ENCODE measurements at regions not wholly inside any gene's neighbourhood (a gene's known extent, or its start where the extent isn't known, plus 50 kb on each side); places are given as distances from the start of the nearest gene placed in this dataset.

DNA sequence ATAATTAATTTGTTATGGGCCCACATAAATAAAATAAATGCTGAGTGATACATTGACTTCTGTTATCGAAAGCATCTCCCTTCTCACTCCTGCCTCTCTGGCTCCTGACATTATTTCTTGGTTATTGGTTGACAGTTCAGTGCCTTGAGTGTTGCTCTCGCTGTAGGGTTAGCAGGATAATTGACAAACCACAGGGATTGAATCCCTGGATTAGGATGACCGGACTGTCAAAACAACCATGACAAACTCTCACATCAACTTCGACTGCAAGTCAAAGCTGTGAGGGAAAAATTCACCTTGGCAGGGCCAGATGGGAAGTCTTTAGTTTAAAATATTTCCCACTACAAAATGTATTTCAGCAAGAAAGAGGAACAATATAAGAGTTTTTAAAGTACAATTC lies 245.4 kb upstream of the TFAP2D start:
- H3K27me3 ChIP-seq (ENCODE audit: control insufficient read depth in 2 of 2, insufficient read depth in 2 of 2, low read length in 2 of 2) = no peaks in the 10 kb centered on the region
- H3K4me2 ChIP-seq (replicated peaks; ENCODE audit: extremely low read depth, low read length, poor library complexity, severe bottlenecking) = no peak overlapping the region
- no peaks in the 10 kb centered on the region for H3K27me3 Mint-ChIP-seq (ENCODE audit: low read depth in 3 of 3)
- no peak for TF ChIP-seq CTCF (IDR thresholded peaks at IDR 0.05)
- H2AFZ ChIP-seq (ENCODE audit: insufficient read depth, low read depth, low read length, poor library complexity, severe bottlenecking) = no peak overlapping the region
- no peaks in the 10 kb centered on the region for H4K20me1 ChIP-seq (ENCODE audit: insufficient read depth, low read length)
- no peaks in the 10 kb centered on the region for H3K4me1 Mint-ChIP-seq
- H3K36me3 ChIP-seq (replicated peaks in 1 of 2; ENCODE audit: control insufficient read depth in 1 of 2, insufficient read depth in 2 of 2, low read length in 2 of 2) = no peaks in the 10 kb centered on the region
- intact Hi-C loops (cut with micrococcal nuclease) = no loop called here
- H3K27ac ChIP-seq (ENCODE audit: low read depth in 1 of 2, low read length in 2 of 2) = no peak overlapping the region
- H3K9me3 ChIP-seq (replicated peaks in 1 of 2; ENCODE audit: control insufficient read depth in 1 of 2, insufficient read depth in 1 of 2, low read length in 2 of 2) = peaks cover 0 to 3% of the 10 kb centered on the region in 2 donors
- no peaks in the 10 kb centered on the region for H3K4me1 ChIP-seq (ENCODE audit: control insufficient read depth in 1 of 2, insufficient read depth in 2 of 2, low read length in 2 of 2)
- H3K4me3 ChIP-seq (replicated peaks in 1 of 3; ENCODE audit: low read depth in 2 of 3, low read length in 3 of 3) = no peak overlapping the region
- no peaks in the 10 kb centered on the region for H3K36me3 Mint-ChIP-seq
- H3K27ac Mint-ChIP-seq = no peak overlapping the region
- H3K9ac ChIP-seq (ENCODE audit: insufficient read depth, low read length, poor library complexity, severe bottlenecking) = no peak overlapping the region
- no peak overlapping the region for H3K4me3 Mint-ChIP-seq
- no peaks in the 10 kb centered on the region for H3K9me3 Mint-ChIP-seq
- no peak for DNase-seq
- no CpG with 5 or more reads among the region's 4 CpGs for WGBS (ENCODE audit: insufficient coverage)
- no peaks in the 10 kb centered on the region for H3K79me2 ChIP-seq (ENCODE audit: insufficient read depth, low read length)

DNA sequence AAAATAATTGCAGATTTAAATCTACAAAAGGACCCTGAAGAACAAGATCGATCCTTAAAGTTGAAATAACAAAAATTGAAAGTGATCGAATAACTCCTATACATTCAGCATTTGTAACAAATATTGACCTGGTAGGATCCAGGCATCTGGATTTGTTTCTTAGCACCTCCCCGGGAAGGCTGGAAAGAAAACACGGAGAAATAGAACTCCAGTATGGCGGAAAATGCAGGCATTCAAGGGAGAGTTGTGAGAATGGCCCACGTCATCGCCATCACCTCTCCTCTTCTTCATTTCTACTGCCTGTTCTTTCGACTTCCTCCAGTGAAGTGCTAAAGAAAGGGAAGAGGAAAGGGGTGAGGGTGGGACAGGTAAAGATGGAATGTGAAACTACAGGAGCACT lies 242.3 kb upstream of the TFAP2D start:
- no peaks in the 10 kb centered on the region for H3K36me3 Mint-ChIP-seq
- no peaks in the 10 kb centered on the region for H3K4me1 Mint-ChIP-seq
- Histone ChIP-seq H2AFZ (ENCODE audit: insufficient read depth, low read depth, low read length, poor library complexity, severe bottlenecking) (no peak overlapping the region), H3K36me3 (replicated peaks in 1 of 2; ENCODE audit: control insufficient read depth in 1 of 2, insufficient read depth in 2 of 2, low read length in 2 of 2) (no peaks in the 10 kb centered on the region), H3K79me2 (ENCODE audit: insufficient read depth, low read length) (no peaks in the 10 kb centered on the region), H3K9ac (ENCODE audit: insufficient read depth, low read length, poor library complexity, severe bottlenecking) (no peak overlapping the region), H3K4me2 (replicated peaks; ENCODE audit: extremely low read depth, low read length, poor library complexity, severe bottlenecking) (no peak overlapping the region), H3K4me3 (replicated peaks in 1 of 3; ENCODE audit: low read depth in 2 of 3, low read length in 3 of 3) (no peak overlapping the region), H3K27me3 (ENCODE audit: control insufficient read depth in 2 of 2, insufficient read depth in 2 of 2, low read length in 2 of 2) (no peaks in the 10 kb centered on the region), H4K20me1 (ENCODE audit: insufficient read depth, low read length) (no peaks in the 10 kb centered on the region), H3K27ac (ENCODE audit: low read depth in 1 of 2, low read length in 2 of 2) (no peak overlapping the region), H3K9me3 (replicated peaks in 1 of 2; ENCODE audit: control insufficient read depth in 1 of 2, insufficient read depth in 1 of 2, low read length in 2 of 2) (peaks cover 0 to 3% of the 10 kb centered on the region in 2 donors), H3K4me1 (ENCODE audit: control insufficient read depth in 1 of 2, insufficient read depth in 2 of 2, low read length in 2 of 2) (no peaks in the 10 kb centered on the region)
- intact Hi-C loops (cut with micrococcal nuclease) = no loop called here
- WGBS (ENCODE audit: insufficient coverage) = no CpG with 5 or more reads among the region's 8 CpGs
- H3K4me3 Mint-ChIP-seq = no peak overlapping the region
- H3K27ac Mint-ChIP-seq = peak overlapping the region in 1 of 7 donors; percentile 57
- TF ChIP-seq CTCF (IDR thresholded peaks at IDR 0.05) = no peak
- H3K9me3 Mint-ChIP-seq = peaks cover 0 to 2% (median 2%) of the 10 kb centered on the region in 7 donors
- H3K27me3 Mint-ChIP-seq (ENCODE audit: low read depth in 3 of 3) = no peaks in the 10 kb centered on the region
- no peak for DNase-seq
